A673 (cell line): ENCODE measurements at regions not wholly inside any gene's neighbourhood (a gene's known extent, or its start where the extent isn't known, plus 50 kb on each side); places are given as distances from the start of the nearest gene placed in this dataset.

Experiments
- BruUV-seq: library from RNA; stranded (reverse); fragments of 400-500 nt; replicated peaks from 2 replicates; lab custom pipeline; 2021; lab: Mats Ljungman, UMichigan
- CTCF ChIA-PET: fragments of 300-600 bp; sonication (Branson Sonifier 250); formaldehyde crosslinking; loops from one replicate; lab custom pipeline; 2022; ENCODE audit warnings: antibody characterized with exemption; lab: Charles Lee
- POLR2A ChIA-PET: fragments of 300-600 bp; sonication (Branson Sonifier 250); formaldehyde crosslinking; loops from one replicate; lab custom pipeline; 2022; ENCODE audit warnings: antibody characterized with exemption; ENCODE audit not compliant: low non-redundant PET; lab: Charles Lee
- DNase-seq: peaks from one replicate; pipeline ENCODE4 v3.0.0-alpha.2; 2015; ENCODE audit warnings: low spot score
- H3K27ac ChIP-seq: fragments of 200-600 bp; sonication (generic); 2 replicates; pipeline ENCODE4 v1.5.1; 2016; ENCODE audit warnings: mixed run types, low read depth, mild to moderate bottlenecking, mixed read lengths, antibody characterized with exemption, low read length; ENCODE audit not compliant: poor library complexity, severe bottlenecking
- H3K27me3 ChIP-seq: fragments of 200-600 bp; sonication (generic); replicated peaks from 2 replicates; pipeline ENCODE4 v1.6.1; 2017; ENCODE audit warnings: mixed run types, low read depth, mild to moderate bottlenecking, mixed read lengths, antibody characterized with exemption, low read length; ENCODE audit not compliant: insufficient read depth, poor library complexity
- H3K36me3 ChIP-seq: fragments of 200-600 bp; sonication (generic); 2 replicates; pipeline ENCODE4 v1.6.1; 2016; ENCODE audit warnings: mixed run types, mild to moderate bottlenecking, mixed read lengths, antibody characterized with exemption, low read length; ENCODE audit not compliant: insufficient read depth, poor library complexity, severe bottlenecking
- H3K4me1 ChIP-seq: fragments of 200-600 bp; sonication (generic); 2 replicates; pipeline ENCODE4 v1.6.1; 2017; ENCODE audit warnings: mixed run types, mild to moderate bottlenecking, mixed read lengths, antibody characterized with exemption, low read length; ENCODE audit not compliant: insufficient read depth, poor library complexity, severe bottlenecking
- H3K4me3 ChIP-seq: fragments of 200-600 bp; sonication (generic); 2 replicates; pipeline ENCODE4 v1.5.1; 2016; ENCODE audit warnings: low read depth, mixed run types, mild to moderate bottlenecking, mixed read lengths, low read length; ENCODE audit not compliant: poor library complexity, severe bottlenecking
- H3K9me3 ChIP-seq: fragments of 200-600 bp; sonication (generic); 2 replicates; pipeline ENCODE4 v1.6.1; 2016; ENCODE audit warnings: mixed run types, low read depth, mild to moderate bottlenecking, mixed read lengths, antibody characterized with exemption, low read length; ENCODE audit not compliant: poor library complexity, severe bottlenecking
- CTCF ChIP-seq: fragments of 300-800, 200-600 bp; sonication (generic); conservative IDR thresholded peaks from 2 replicates; pipeline ENCODE4 v1.5.1; 2017; ENCODE audit warnings: low read depth, mild to moderate bottlenecking, antibody characterized with exemption, low read length, moderate library complexity, mixed read lengths
- EZH2 ChIP-seq: fragments of 200-600 bp; sonication (generic); IDR thresholded peaks from 2 replicates; pipeline ENCODE4 v1.6.1; 2017; ENCODE audit warnings: borderline replicate concordance, low read depth, mild to moderate bottlenecking, mixed read lengths, antibody characterized with exemption, low read length; ENCODE audit not compliant: poor library complexity, severe bottlenecking
- intact Hi-C: fragments of 100-400 bp; cut with micrococcal nuclease; formaldehyde crosslinking; loops from one replicate; pipeline ENCODE4 v1.10.0; 2022; ENCODE audit not compliant: unreplicated experiment

- POLR2A ChIA-PET, result no interaction called here
- BruUV-seq, result no TSS peak
Observed at GRCh38 chr6:155883334-155883731, 427.7 kb upstream of the NOX3 start.

GRCh38 chr6:155882527-155883333 lies 427.1 kb upstream of the NOX3 start:
- no peaks in the 10 kb centered on the region for H3K4me1 ChIP-seq
- H3K4me3 ChIP-seq, result no peak overlapping the region
- BruUV-seq, result no TSS peak
- no peaks in the 10 kb centered on the region for H3K27me3 ChIP-seq
- no peak for TF ChIP-seq EZH2
- no peak for TF ChIP-seq CTCF
- no peaks in the 10 kb centered on the region for H3K9me3 ChIP-seq
- no peak overlapping the region for H3K27ac ChIP-seq
- H3K36me3 ChIP-seq, result no peaks in the 10 kb centered on the region
- ChIA-PET CTCF (no interaction called here), POLR2A (no interaction called here)
- intact Hi-C loops, result no loop called here
- DNase-seq, result no peak

More at GRCh38 chr6:155883334-155883731, 427.7 kb upstream of the NOX3 start:
- no peaks in the 10 kb centered on the region for H3K9me3 ChIP-seq
- TF ChIP-seq EZH2 (no peak), CTCF (no peak)
- H3K4me1 ChIP-seq, result no peaks in the 10 kb centered on the region
- no peak overlapping the region for H3K4me3 ChIP-seq
- intact Hi-C loops, result no loop called here
- H3K36me3 ChIP-seq, result no peaks in the 10 kb centered on the region
- no peak overlapping the region for H3K27ac ChIP-seq
- no peak for DNase-seq
- H3K27me3 ChIP-seq, result no peaks in the 10 kb centered on the region
- CTCF ChIA-PET, result no interaction called here

- no peak overlapping the region for H3K27ac ChIP-seq
- H3K36me3 ChIP-seq, result no peaks in the 10 kb centered on the region
- intact Hi-C loops, result no loop called here
- no peaks in the 10 kb centered on the region for H3K9me3 ChIP-seq
- no peak overlapping the region for H3K4me3 ChIP-seq
- H3K4me1 ChIP-seq, result no peaks in the 10 kb centered on the region
- DNase-seq, result no peak
- ChIA-PET POLR2A (no interaction called here), CTCF (no interaction called here)
- no TSS peak for BruUV-seq
- no peak for TF ChIP-seq EZH2
- no peak for TF ChIP-seq CTCF
- H3K27me3 ChIP-seq, result no peaks in the 10 kb centered on the region
Observed at GRCh38 chr6:155881826-155882526, 426.3 kb upstream of the NOX3 start.
